ENCODE measurements at regions not wholly inside any gene's neighbourhood (a gene's known extent, or its start where the extent isn't known, plus 50 kb on each side); places are given as distances from the start of the nearest gene placed in this dataset.

DNA sequence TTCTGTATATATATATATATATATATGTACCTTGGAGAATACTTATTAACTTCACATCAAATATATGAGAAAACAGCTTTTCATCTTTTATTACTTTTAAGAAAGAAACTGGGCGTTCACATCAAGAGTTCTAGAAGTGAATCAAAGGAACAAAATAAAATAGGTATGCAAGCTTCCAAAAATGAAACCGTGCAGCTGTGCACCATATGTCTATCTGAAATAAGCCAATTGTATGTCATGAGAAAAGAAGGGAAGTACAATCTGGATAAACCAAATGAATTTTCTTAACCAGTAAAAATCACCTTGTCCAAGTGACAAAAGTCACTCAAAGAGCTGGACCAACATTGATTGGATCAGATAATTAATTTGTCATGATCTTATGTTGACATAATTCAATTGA, 405.4 kb upstream of the TECRL start:
- no peak for TF ChIP-seq EP300 (IDR thresholded peaks at IDR 0.05)
- TF ChIP-seq, protein P1, sequence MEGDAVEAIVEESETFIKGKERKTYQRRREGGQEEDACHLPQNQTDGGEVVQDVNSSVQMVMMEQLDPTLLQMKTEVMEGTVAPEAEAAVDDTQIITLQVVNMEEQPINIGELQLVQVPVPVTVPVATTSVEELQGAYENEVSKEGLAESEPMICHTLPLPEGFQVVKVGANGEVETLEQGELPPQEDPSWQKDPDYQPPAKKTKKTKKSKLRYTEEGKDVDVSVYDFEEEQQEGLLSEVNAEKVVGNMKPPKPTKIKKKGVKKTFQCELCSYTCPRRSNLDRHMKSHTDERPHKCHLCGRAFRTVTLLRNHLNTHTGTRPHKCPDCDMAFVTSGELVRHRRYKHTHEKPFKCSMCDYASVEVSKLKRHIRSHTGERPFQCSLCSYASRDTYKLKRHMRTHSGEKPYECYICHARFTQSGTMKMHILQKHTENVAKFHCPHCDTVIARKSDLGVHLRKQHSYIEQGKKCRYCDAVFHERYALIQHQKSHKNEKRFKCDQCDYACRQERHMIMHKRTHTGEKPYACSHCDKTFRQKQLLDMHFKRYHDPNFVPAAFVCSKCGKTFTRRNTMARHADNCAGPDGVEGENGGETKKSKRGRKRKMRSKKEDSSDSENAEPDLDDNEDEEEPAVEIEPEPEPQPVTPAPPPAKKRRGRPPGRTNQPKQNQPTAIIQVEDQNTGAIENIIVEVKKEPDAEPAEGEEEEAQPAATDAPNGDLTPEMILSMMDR (IDR thresholded peaks at IDR 0.05): no peak
- no peak for TF ChIP-seq POLR2AphosphoS5 (IDR thresholded peaks at IDR 0.05)
